Endothelial cell of umbilical vein (primary cell): ENCODE measurements at regions not wholly inside any gene's neighbourhood (a gene's known extent, or its start where the extent isn't known, plus 50 kb on each side); places are given as distances from the start of the nearest gene placed in this dataset.

Experiments used
- BruUV-seq: library from RNA; stranded (reverse); fragments of 400-500 nt; replicated peaks from 2 replicates; lab custom pipeline; 2021; lab: Mats Ljungman, UMichigan
- CTCF ChIA-PET: fragments of 300-600, 350-600 bp; sonication (Branson Sonifier 250); formaldehyde crosslinking; loops from one replicate; lab custom pipeline; 2021; ENCODE audit warnings: antibody characterized with exemption, inconsistent platforms; lab: Charles Lee
- POLR2A ChIA-PET: fragments of 300-600, 350-600 bp; sonication (Branson Sonifier 250); formaldehyde crosslinking; loops from one replicate; lab custom pipeline; 2021; ENCODE audit warnings: antibody characterized with exemption, inconsistent platforms; lab: Charles Lee
- DNase-seq: peaks from one replicate; pipeline ENCODE4 v3.0.0-alpha.2; 2011; ENCODE audit warnings: low read depth, low spot score
- FAIRE-seq: peaks from 2 replicates; lab custom pipeline; 2011; peaks lifted over from hg19 to GRCh38; lab: Jason Lieb, UNC
- H2AFZ ChIP-seq: 2 replicates; pipeline ENCODE4 v1.6.0; 2012; ENCODE audit warnings: low read depth, low read length, control low read depth, inconsistent platforms
- H3K27ac ChIP-seq: 2 replicates; pipeline ENCODE4 v1.5.1; 2011; ENCODE audit warnings: low read depth, mild to moderate bottlenecking, control low read depth, low read length, moderate library complexity; ENCODE audit not compliant: insufficient read depth
- H3K27me3 ChIP-seq, 2 experiments: 2 replicates each; pipeline versions ENCODE4 v1.6.0 to v1.6.1; 2011; ENCODE audit warnings: low read length in 2 of 2, mixed read lengths in 1 of 2; ENCODE audit not compliant: control insufficient read depth in 2 of 2, insufficient read depth in 2 of 2
- H3K36me3 ChIP-seq, 2 experiments: 2 replicates in 1 of 2; 3 replicates in 1 of 2; pipeline ENCODE4 v1.5.1; 2011; ENCODE audit warnings: low read length in 2 of 2, mild to moderate bottlenecking in 1 of 2, moderate library complexity in 1 of 2; ENCODE audit not compliant: control insufficient read depth in 2 of 2, insufficient read depth in 2 of 2; ENCODE audit errors: extremely low read depth in 1 of 2
- H3K4me1 ChIP-seq: 3 replicates; pipeline ENCODE4 v1.5.1; 2011; ENCODE audit warnings: mild to moderate bottlenecking, low read length; ENCODE audit not compliant: control insufficient read depth, insufficient read depth; ENCODE audit errors: extremely low read depth
- H3K4me2 ChIP-seq: 2 replicates; pipeline ENCODE4 v1.6.1; 2011; ENCODE audit warnings: low read length, control low read depth, mixed read lengths; ENCODE audit not compliant: insufficient read depth
- H3K4me3 ChIP-seq, 3 experiments: fragments of 200-600 bp in 1 of 3; sonication (generic), shearing (Covaris generic) in 1 of 3; replicated peaks in 1 of 3; 2 replicates each; pipeline ENCODE4 v1.5.1; 2011 to 2016; ENCODE audit warnings: control low read depth in 3 of 3, low read length in 3 of 3, mild to moderate bottlenecking in 2 of 3, inconsistent platforms in 1 of 3, low read depth in 1 of 3, moderate library complexity in 1 of 3; ENCODE audit not compliant: insufficient read depth in 1 of 3
- H3K79me2 ChIP-seq: 2 replicates; pipeline ENCODE4 v1.6.0; 2012; ENCODE audit warnings: low read length, inconsistent platforms; ENCODE audit not compliant: control insufficient read depth, insufficient read depth
- H3K9ac ChIP-seq: replicated peaks from 2 replicates; pipeline ENCODE3; 2011; ENCODE audit warnings: low read length, control low read depth; ENCODE audit not compliant: insufficient read depth; ENCODE audit errors: extremely low read depth
- H3K9me1 ChIP-seq: replicated peaks from 3 replicates; pipeline ENCODE4 v1.6.0; 2011; ENCODE audit warnings: mild to moderate bottlenecking, low read length; ENCODE audit not compliant: control insufficient read depth, insufficient read depth; ENCODE audit errors: extremely low read depth
- H3K9me3 ChIP-seq: replicated peaks from 2 replicates; pipeline ENCODE4 v1.5.1; 2012; ENCODE audit warnings: low read length, inconsistent platforms; ENCODE audit not compliant: control insufficient read depth, insufficient read depth
- H4K20me1 ChIP-seq: replicated peaks from 2 replicates; pipeline ENCODE3; 2011; ENCODE audit warnings: mild to moderate bottlenecking, low read length; ENCODE audit not compliant: control insufficient read depth, insufficient read depth; ENCODE audit errors: extremely low read depth
- EZH2 ChIP-seq: IDR thresholded peaks from 2 replicates; pipeline ENCODE4 v1.6.1; 2012; ENCODE audit warnings: borderline replicate concordance, low read depth, mild to moderate bottlenecking, moderate library complexity, low read length, inconsistent platforms; ENCODE audit not compliant: severe bottlenecking
- FOS ChIP-seq: IDR thresholded peaks from 2 replicates; pipeline ENCODE4 v1.6.1; 2011; ENCODE audit warnings: mild to moderate bottlenecking, low read length, moderate library complexity, borderline replicate concordance; ENCODE audit not compliant: insufficient read depth
- GATA2 ChIP-seq: IDR thresholded peaks from 2 replicates; pipeline ENCODE4 v1.7.0; 2011; ENCODE audit warnings: low read depth, mild to moderate bottlenecking, moderate library complexity, mixed read lengths, low read length; ENCODE audit not compliant: insufficient read length, insufficient read depth
- JUN ChIP-seq: IDR thresholded peaks from 2 replicates; pipeline ENCODE4 v1.6.1; 2011; ENCODE audit warnings: borderline replicate concordance, low read depth; ENCODE audit not compliant: insufficient read length, insufficient read depth
- MYC ChIP-seq: IDR thresholded peaks from one replicate; pipeline ENCODE4 v1.6.1; 2011; ENCODE audit warnings: mild to moderate bottlenecking, low read depth, low read length
- POLR2AphosphoS5 ChIP-seq: IDR thresholded peaks from 2 replicates; pipeline ENCODE4 v1.6.1; 2012; ENCODE audit warnings: low read depth, mild to moderate bottlenecking, control low read depth, low read length, moderate library complexity; ENCODE audit not compliant: insufficient read depth
- dilution Hi-C: fragments of 300-500 bp; cut with MboI; formaldehyde crosslinking; loops from one replicate; pipeline ENCODE4 v1.15.0; 2019; ENCODE audit warnings: low sequenced_read_pairs; ENCODE audit not compliant: extremely low pct_ligation_motif_present
- intact Hi-C: fragments of 100-400 bp; cut with micrococcal nuclease; formaldehyde crosslinking; loops from one replicate; pipeline ENCODE4 v1.10.0; 2022
- TF ChIP-seq, protein P1 (sequence below): IDR thresholded peaks from 2 replicates; pipeline ENCODE4 v1.6.1; 2011; ENCODE audit not compliant: insufficient read depth, insufficient read length
- TF ChIP-seq, protein P2 (sequence below), 2 donors: IDR thresholded peaks; 1 replicate in 1 of 2; 2 replicates in 1 of 2; pipeline ENCODE4 v1.5.1; 2011; ENCODE audit warnings: low read length in 2 of 2, mild to moderate bottlenecking in 2 of 2, moderate library complexity in 2 of 2, control low read depth in 1 of 2, inconsistent platforms in 1 of 2, low read depth in 1 of 2; ENCODE audit not compliant: insufficient read depth in 1 of 2; ENCODE audit errors: extremely low read depth in 1 of 2

DNA sequence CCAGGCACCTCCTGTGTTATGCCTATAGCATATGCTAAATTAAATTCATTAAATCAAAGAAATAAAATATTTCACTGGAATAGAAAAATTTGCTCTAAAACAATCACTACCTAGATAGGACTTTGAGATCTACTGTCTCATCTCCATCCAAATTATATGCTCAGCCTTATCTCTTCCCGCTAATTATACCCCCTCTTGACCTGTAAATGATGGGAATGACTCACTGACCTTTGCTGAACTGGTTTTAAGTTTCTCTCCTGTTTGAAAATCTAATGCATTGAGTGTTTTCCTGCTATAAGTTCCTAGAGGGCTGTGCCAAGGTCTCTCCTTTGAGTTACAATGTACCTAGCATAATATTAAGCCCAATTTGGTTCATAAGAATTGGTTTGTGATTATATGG is 110.1 kb downstream of the BMP2 start:
- intact Hi-C loops, result no loop called here
- CTCF ChIA-PET, result no interaction called here
- no peaks in the 10 kb centered on the region for H3K4me1 ChIP-seq
- H2AFZ ChIP-seq, result no peak overlapping the region
- no TSS peak for BruUV-seq
- FAIRE-seq, result no peak
- DNase-seq, result no peak
- no peaks in the 10 kb centered on the region for H3K79me2 ChIP-seq
- H3K4me3 ChIP-seq, result no peak overlapping the region
- no peaks in the 10 kb centered on the region for H3K9me1 ChIP-seq
- no peak overlapping the region for H3K4me2 ChIP-seq
- H4K20me1 ChIP-seq, result no peaks in the 10 kb centered on the region
- H3K27ac ChIP-seq, result no peak overlapping the region
- TF ChIP-seq, protein P1, sequence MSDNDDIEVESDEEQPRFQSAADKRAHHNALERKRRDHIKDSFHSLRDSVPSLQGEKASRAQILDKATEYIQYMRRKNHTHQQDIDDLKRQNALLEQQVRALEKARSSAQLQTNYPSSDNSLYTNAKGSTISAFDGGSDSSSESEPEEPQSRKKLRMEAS, result no peak
- TF ChIP-seq JUN, result no peak
- no peak for TF ChIP-seq GATA2
- TF ChIP-seq FOS, result no peak
- TF ChIP-seq MYC, result no peak
- TF ChIP-seq, protein P2, sequence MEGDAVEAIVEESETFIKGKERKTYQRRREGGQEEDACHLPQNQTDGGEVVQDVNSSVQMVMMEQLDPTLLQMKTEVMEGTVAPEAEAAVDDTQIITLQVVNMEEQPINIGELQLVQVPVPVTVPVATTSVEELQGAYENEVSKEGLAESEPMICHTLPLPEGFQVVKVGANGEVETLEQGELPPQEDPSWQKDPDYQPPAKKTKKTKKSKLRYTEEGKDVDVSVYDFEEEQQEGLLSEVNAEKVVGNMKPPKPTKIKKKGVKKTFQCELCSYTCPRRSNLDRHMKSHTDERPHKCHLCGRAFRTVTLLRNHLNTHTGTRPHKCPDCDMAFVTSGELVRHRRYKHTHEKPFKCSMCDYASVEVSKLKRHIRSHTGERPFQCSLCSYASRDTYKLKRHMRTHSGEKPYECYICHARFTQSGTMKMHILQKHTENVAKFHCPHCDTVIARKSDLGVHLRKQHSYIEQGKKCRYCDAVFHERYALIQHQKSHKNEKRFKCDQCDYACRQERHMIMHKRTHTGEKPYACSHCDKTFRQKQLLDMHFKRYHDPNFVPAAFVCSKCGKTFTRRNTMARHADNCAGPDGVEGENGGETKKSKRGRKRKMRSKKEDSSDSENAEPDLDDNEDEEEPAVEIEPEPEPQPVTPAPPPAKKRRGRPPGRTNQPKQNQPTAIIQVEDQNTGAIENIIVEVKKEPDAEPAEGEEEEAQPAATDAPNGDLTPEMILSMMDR (IDR thresholded peaks at IDR 0.05; ENCODE audit: extremely low read depth in 1 of 2, insufficient read depth in 1 of 2, low read depth in 1 of 2, low read length in 2 of 2), result no peak
- no peak for TF ChIP-seq POLR2AphosphoS5
- TF ChIP-seq EZH2, result no peak
- H3K36me3 ChIP-seq, result no peaks in the 10 kb centered on the region
- H3K9me3 ChIP-seq, result no peaks in the 10 kb centered on the region
- H3K27me3 ChIP-seq, result peaks cover 0 to 4% of the 10 kb centered on the region in 2 experiments
- POLR2A ChIA-PET, result no interaction called here
- dilution Hi-C loops, result no loop called here
- H3K9ac ChIP-seq, result no peak overlapping the region
